ENCODE measurements at regions not wholly inside any gene's neighbourhood (a gene's known extent, or its start where the extent isn't known, plus 50 kb on each side); places are given as distances from the start of the nearest gene placed in this dataset.
"Not testable (repeated sequence)": the region's sequence is repeated elsewhere in the genome, so short reads cannot be mapped to it uniquely, and the experiment has no call there.

DNA sequence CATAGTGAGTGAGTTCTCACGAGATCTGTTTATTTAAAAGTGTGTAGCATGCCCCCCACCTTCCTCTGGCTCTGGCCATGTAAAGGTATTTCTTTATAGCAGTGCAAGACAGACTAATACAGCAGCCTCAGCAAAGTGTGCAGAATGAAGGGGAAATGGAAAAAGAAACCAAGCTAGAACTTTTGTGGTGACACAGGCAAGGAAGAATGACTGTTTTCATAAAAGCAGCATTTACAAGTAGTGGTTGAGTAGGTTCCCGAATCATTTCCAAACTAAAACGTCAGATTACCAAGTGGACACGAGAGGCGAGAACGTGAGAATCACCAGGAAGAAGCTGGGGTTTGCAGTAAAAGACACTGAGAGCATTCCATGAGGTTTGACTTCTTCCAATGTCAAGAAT, 100.2 kb upstream of the AKAP13 start:
- no peak overlapping the region for H3K4me3 ChIP-seq (replicated peaks in 1 of 2; ENCODE audit: low read depth in 2 of 2, low read length in 2 of 2)
- no peak for TF ChIP-seq CTCF (IDR thresholded peaks at IDR 0.05; ENCODE audit: low read depth, low read length)
- DNase-seq (ENCODE audit: low read depth in 2 of 2): no peak

DNA sequence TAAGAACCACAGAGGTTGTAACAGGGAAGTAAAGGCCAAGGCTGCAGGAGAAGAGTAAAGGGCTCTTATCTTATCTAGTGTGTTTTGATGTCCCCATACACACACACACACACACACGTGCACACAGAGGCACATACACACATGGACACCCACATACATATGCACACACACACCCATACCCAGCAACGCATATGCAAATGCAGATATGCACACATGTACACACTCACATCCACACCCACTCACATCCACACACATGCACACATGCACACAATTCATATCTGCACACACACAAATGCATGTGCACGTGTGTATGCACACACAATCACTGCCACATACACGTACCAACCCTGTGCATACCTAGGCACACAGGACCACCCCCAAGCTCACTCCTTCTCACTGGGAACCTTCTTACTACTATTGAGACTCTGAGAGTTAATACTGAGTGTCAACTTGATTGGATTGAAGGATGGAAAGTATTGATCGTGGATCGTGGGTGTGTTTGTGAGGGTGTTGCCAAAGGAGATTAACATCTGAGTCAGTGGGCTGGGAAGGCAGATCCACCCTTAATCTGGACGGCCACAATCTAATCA, 99.0 kb upstream of the AKAP13 start:
- no peak overlapping the region for H3K4me3 ChIP-seq (replicated peaks in 1 of 2; ENCODE audit: low read depth in 2 of 2, low read length in 2 of 2)
- TF ChIP-seq CTCF (IDR thresholded peaks at IDR 0.05; ENCODE audit: low read depth, low read length): no peak
- no peak for DNase-seq (ENCODE audit: low read depth in 2 of 2)

GRCh38 chr15:85282504-85283115, 97.8 kb upstream of the AKAP13 start:
- TF ChIP-seq CTCF (IDR thresholded peaks at IDR 0.05; ENCODE audit: low read depth, low read length): no peak
- H3K4me3 ChIP-seq (replicated peaks in 1 of 2; ENCODE audit: low read depth in 2 of 2, low read length in 2 of 2): no peak overlapping the region
- DNase-seq (ENCODE audit: low read depth in 2 of 2): peak; percentile 29 to 57

DNA sequence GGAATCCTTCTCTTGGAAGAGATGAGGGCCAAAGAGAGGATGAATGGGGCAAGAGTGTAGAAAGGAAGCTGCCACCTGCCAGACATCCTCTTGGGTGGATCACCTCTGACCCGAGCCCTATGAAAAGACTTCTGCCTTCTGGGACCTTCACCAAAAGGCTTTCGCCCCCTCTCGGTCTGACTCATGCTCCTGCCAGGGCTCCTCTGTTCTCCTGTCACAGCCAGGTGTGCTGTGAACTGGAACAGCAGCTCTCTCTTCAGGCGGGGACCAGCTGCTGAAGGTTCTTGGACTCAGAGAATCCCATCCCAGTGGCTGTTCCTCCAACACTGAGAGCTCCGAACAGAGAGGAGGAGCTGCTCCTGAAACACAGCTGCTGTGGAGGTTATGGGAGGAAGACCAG, 96.6 kb upstream of the AKAP13 start:
- not testable (repeated sequence) for DNase-seq (ENCODE audit: low read depth in 2 of 2); H3K4me3 ChIP-seq (replicated peaks in 1 of 2; ENCODE audit: low read depth in 2 of 2, low read length in 2 of 2)

DNA sequence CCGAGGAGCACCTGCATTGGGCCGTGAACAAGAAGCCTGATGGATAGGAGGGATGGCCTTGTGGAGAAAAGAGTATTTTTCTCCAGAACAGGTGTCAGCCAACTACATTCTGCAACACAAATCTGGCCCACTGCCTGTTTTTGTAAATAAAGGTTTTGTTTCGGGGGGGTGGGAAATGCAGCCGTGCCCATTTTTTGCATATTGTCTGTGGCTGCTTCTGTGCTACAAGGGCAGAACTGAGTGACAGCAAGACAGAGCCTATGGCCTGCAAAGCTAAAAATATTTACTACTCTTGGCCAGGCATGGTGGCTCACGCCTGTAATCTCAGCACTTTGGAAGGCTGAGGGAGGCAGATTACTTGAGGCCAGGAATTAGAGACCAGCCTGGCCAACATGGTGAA, 95.9 kb upstream of the AKAP13 start:
- TF ChIP-seq CTCF (IDR thresholded peaks at IDR 0.05; ENCODE audit: low read depth, low read length): no peak
- H3K4me3 ChIP-seq (replicated peaks in 1 of 2; ENCODE audit: low read depth in 2 of 2, low read length in 2 of 2): no peak overlapping the region
- DNase-seq (ENCODE audit: low read depth in 2 of 2): no peak

DNA sequence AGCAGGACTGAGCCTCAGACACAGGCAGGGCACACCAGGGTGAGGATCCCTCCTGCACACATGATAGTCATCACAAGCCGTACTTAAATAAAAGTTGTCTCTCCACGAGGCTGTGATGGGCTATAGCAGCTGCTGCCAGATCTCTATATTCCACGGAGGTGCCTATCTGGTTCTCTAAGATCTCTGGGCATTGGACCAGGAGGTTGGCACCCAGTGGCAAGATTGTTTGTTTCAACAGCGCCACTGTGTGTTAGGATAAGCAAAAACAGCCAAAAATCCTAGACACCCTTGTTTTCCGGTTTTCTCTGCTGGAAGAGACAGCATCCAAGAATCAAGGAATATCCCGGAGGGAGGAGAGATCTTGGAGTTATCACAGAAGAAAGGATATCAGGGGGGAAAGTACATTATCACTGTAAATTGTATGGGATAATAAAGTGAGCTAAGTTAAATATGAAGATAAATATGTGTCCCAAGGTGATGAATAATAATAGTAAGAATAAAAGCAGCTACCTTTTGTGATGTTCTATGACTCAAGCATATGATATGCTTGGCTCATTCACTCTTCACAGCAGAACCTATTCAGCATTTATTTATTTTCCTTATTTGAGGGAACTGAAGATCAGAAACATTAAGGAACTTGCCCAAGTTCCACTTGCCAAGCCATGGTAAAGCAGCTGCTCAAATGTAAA, 90.6 kb upstream of the AKAP13 start:
- DNase-seq (ENCODE audit: low read depth in 2 of 2): peak; percentile 59 to 71

GRCh38 chr15:85292583-85292982, 87.8 kb upstream of the AKAP13 start:
- DNase-seq (ENCODE audit: low read depth in 2 of 2); H3K4me3 ChIP-seq (replicated peaks in 1 of 2; ENCODE audit: low read depth in 2 of 2, low read length in 2 of 2): not testable (repeated sequence)

More for the DNA sequence above, 90.6 kb upstream of the AKAP13 start:
- TF ChIP-seq CTCF (IDR thresholded peaks at IDR 0.05; ENCODE audit: low read depth, low read length): peak; percentile 63
- no peak overlapping the region for H3K4me3 ChIP-seq (replicated peaks in 1 of 2; ENCODE audit: low read depth in 2 of 2, low read length in 2 of 2)
